DND-41 (cell line): ENCODE measurements at regions not wholly inside any gene's neighbourhood (a gene's known extent, or its start where the extent isn't known, plus 50 kb on each side); places are given as distances from the start of the nearest gene placed in this dataset.

Experiments used
- CTCF ChIP-seq: IDR thresholded peaks from 2 replicates; pipeline ENCODE4 v1.5.1; 2012; ENCODE audit warnings: borderline replicate concordance, low read length, moderate library complexity, mild to moderate bottlenecking; ENCODE audit not compliant: poor library complexity, severe bottlenecking; ENCODE audit errors: extremely low read depth
- EZH2 ChIP-seq: IDR thresholded peaks from 3 replicates; pipeline ENCODE4 v1.6.1; 2012; ENCODE audit warnings: borderline replicate concordance, low read depth, mild to moderate bottlenecking, moderate library complexity, low read length, inconsistent platforms; ENCODE audit not compliant: severe bottlenecking

GRCh38 chrX:78496483-78496882 is 162.6 kb downstream of the RTL3 start:
- TF ChIP-seq CTCF (no peak), EZH2 (no peak)
